Testis (tissue), 2 donors: ENCODE measurements at regions not wholly inside any gene's neighbourhood (a gene's known extent, or its start where the extent isn't known, plus 50 kb on each side); places are given as distances from the start of the nearest gene placed in this dataset.

Experiments used
- DNase-seq: peaks from one replicate; pipeline ENCODE4 v3.0.0-alpha.2; 2019
- H3K27ac ChIP-seq, 2 donors: fragments of 200-600 bp; sonication (generic); one replicate each; pipeline ENCODE4 v1.5.1; 2019
- H3K27me3 ChIP-seq: fragments of 200-600 bp; sonication (generic); one replicate; pipeline ENCODE4 v1.5.1; 2019
- H3K36me3 ChIP-seq: fragments of 200-600 bp; sonication (generic); one replicate; pipeline ENCODE4 v1.5.1; 2017; ENCODE audit warnings: low read depth; ENCODE audit errors: missing control alignments
- H3K4me1 ChIP-seq: fragments of 200-600 bp; sonication (generic); one replicate; pipeline ENCODE4 v1.5.1; 2019
- H3K4me3 ChIP-seq, 2 donors: fragments of 200-600 bp; sonication (generic); one replicate each; pipeline ENCODE4 v1.5.1; 2017 to 2019
- H3K9me3 ChIP-seq: fragments of 200-600 bp; sonication (generic); one replicate; pipeline ENCODE4 v1.5.1; 2017
- POLR2A ChIP-seq: fragments of 450-650 bp; IDR thresholded peaks from one replicate; pipeline ENCODE4 v1.6.1; 2017; ENCODE audit warnings: antibody characterized with exemption, mild to moderate bottlenecking, moderate library complexity
- WGBS, 2 donors: methylation state at CpG; one replicate each; pipeline ENCODE4 v1.1.5; 2018; 5-methylcytosine and 5-hydroxymethylcytosine counted together
- intact Hi-C: fragments of 100-400 bp; cut with DNase I; formaldehyde crosslinking; loops from one replicate; pipeline ENCODE4 v1.15.1; 2023; ENCODE audit warnings: low total_unique reads
- TF ChIP-seq, protein P1 (sequence below), 3 experiments: fragments of 450-650 bp in 2 of 3; fragments of 200-600 bp in 1 of 3; sonication (generic) in 1 of 3; IDR thresholded peaks; one replicate each; pipeline ENCODE4 v1.5.1; 2016 to 2019; ENCODE audit warnings: antibody characterized with exemption in 3 of 3, mild to moderate bottlenecking in 2 of 3, moderate library complexity in 1 of 3

DNA sequence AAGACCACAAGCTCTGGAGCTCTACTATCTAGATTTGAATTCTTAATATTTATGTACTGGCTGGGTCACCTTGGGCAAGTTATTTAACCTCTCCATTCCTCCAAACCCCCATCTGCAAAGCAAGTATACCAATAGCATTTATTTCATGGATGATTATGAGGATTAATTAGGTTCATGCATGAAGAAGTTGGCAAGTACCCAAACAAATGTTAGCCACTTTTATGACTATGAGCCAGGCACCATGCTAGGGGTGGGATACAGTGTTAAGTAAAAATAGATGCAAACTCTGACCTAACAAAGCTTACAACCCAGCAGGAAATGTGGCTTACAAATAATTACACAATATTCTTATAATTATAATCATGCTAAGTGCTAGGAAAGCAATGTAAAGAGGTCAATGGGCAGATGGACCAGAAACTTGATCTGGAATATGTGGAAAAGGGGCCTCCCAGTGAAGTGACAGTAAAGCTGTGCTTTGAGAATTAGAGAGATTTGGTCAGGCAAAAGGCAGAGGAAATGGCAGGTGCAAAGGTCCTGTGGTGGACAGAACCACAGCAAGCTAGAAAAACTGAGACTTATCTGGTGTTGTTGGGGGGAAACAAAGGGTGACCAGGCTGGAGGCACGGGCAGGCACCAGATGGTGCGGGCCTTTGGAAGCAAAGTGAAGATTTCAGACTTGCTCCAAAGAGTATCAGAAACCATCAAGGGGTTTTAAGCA lies 525.2 kb upstream of the TRPC7 start:
- no peak overlapping the region for H3K27ac ChIP-seq
- no peak overlapping the region for H3K4me3 ChIP-seq
- 89 to 100% methylated on average over 2 of the region's 2 CpGs for WGBS, 2 donors
- no peak for DNase-seq
- TF ChIP-seq, protein P1, sequence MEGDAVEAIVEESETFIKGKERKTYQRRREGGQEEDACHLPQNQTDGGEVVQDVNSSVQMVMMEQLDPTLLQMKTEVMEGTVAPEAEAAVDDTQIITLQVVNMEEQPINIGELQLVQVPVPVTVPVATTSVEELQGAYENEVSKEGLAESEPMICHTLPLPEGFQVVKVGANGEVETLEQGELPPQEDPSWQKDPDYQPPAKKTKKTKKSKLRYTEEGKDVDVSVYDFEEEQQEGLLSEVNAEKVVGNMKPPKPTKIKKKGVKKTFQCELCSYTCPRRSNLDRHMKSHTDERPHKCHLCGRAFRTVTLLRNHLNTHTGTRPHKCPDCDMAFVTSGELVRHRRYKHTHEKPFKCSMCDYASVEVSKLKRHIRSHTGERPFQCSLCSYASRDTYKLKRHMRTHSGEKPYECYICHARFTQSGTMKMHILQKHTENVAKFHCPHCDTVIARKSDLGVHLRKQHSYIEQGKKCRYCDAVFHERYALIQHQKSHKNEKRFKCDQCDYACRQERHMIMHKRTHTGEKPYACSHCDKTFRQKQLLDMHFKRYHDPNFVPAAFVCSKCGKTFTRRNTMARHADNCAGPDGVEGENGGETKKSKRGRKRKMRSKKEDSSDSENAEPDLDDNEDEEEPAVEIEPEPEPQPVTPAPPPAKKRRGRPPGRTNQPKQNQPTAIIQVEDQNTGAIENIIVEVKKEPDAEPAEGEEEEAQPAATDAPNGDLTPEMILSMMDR (IDR thresholded peaks at IDR 0.05), result no peak
- no peak for TF ChIP-seq POLR2A
- no peaks in the 10 kb centered on the region for H3K9me3 ChIP-seq
- no peaks in the 10 kb centered on the region for H3K27me3 ChIP-seq
- intact Hi-C loops, result no loop called here
- H3K36me3 ChIP-seq, result no peaks in the 10 kb centered on the region
- no peaks in the 10 kb centered on the region for H3K4me1 ChIP-seq

DNA sequence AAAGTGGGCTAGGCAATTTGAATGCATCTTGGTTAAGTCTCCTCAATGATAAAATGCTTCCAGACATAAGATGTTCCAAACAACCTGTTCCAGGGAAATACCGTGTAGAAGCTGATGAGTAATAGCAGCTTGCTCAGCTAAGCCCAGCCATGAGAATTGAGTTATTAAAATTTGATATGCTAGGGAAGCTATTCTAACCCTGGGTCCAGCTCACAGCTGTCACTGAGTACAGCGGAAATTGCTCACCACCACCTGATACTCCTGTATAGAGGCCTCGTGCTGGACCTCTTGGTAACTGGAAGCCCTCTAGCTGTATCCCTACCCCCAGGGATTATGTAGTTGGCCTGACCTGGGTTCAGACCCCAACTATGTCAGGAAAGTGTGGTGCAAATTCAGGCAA lies 521.3 kb upstream of the TRPC7 start:
- no peaks in the 10 kb centered on the region for H3K9me3 ChIP-seq
- H3K27me3 ChIP-seq, result no peaks in the 10 kb centered on the region
- WGBS, 2 donors, result 66 to 74% methylated on average over 3 of the region's 3 CpGs
- H3K36me3 ChIP-seq, result no peaks in the 10 kb centered on the region
- DNase-seq, result no peak
- H3K4me3 ChIP-seq, result no peak overlapping the region
- no peaks in the 10 kb centered on the region for H3K4me1 ChIP-seq
- TF ChIP-seq POLR2A, result no peak
- TF ChIP-seq, protein P1 (IDR thresholded peaks at IDR 0.05), result no peak
- intact Hi-C loops, result no loop called here
- no peak overlapping the region for H3K27ac ChIP-seq

DNA sequence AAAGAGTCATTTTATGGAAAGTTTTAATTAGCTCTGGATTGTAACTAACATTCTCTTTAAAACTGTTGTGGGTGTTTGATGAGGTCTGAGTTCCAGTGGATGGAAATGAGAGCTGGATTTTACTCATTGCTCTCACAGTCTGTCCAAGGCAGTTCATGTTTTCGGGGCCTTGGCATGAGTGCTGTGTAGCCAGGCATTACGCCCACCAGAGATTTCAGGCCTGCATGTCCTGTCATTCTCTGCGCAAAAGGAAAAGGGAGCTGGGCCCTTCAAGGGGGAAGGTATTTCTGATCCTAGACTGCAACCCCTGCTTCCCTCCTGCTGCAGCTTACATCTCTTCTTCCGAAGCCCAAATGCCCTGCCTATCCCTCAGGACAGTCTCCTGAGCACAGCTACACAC lies 499.6 kb upstream of the TRPC7 start:
- Histone ChIP-seq H3K9me3 (no peaks in the 10 kb centered on the region), H3K36me3 (no peaks in the 10 kb centered on the region), H3K27me3 (no peaks in the 10 kb centered on the region), H3K4me1 (no peaks in the 10 kb centered on the region), H3K27ac (no peak overlapping the region), H3K4me3 (no peak overlapping the region)
- intact Hi-C loops, result no loop called here
- no peak for DNase-seq
- WGBS, 2 donors, result 70 to 75% methylated on average over 4 of the region's 4 CpGs
- no peak for TF ChIP-seq POLR2A
- TF ChIP-seq, protein P1 (IDR thresholded peaks at IDR 0.05), result no peak

DNA sequence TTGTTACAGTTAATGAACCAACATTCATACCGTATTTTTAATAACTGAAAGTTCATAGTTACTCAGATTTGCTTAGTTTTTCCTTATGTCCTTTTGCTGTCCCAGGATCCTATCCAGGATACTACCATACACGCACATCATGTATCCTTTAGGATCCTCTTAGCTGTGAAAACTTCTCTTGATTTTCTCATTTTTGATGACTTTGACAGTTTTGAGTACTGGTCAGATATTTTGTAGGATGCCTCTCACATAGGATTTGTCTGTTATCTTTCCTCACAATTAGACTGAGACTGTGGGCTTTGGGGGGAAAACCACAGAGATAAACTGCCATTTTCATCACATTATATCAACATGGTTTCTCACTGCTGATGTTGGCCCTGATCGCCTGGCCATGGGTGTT lies 491.3 kb upstream of the TRPC7 start:
- Histone ChIP-seq H3K4me1 (no peaks in the 10 kb centered on the region), H3K27ac (no peak overlapping the region), H3K36me3 (no peaks in the 10 kb centered on the region), H3K9me3 (no peaks in the 10 kb centered on the region), H3K27me3 (no peaks in the 10 kb centered on the region), H3K4me3 (no peak overlapping the region)
- intact Hi-C loops, result no loop called here
- 88 to 92% methylated on average over 3 of the region's 3 CpGs for WGBS, 2 donors
- TF ChIP-seq POLR2A, result no peak
- TF ChIP-seq, protein P1 (IDR thresholded peaks at IDR 0.05), result no peak
- no peak for DNase-seq

DNA sequence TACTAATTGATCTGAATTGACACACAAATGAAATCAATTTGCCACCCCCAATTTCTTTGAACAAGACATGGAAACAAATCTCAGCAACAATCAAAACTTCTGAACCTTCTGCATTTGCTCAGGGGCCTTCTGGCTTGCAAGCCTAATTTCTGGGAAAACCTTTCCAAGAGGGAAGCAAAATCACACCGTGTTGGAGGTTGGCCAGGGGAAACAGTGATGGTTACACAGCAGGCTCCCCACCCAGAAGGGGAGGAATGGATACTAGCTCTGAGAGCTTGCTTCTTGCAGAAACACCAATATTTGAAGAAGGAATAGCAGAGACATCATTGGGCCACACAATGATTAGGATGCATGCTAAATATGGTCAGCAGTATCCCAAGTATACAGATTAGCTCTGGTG lies 488.6 kb upstream of the TRPC7 start:
- TF ChIP-seq POLR2A, result no peak
- TF ChIP-seq, protein P1 (IDR thresholded peaks at IDR 0.05), result no peak
- 24 to 40% methylated on average over 1 of the region's 1 CpG for WGBS, 2 donors

More for the DNA sequence above, 488.6 kb upstream of the TRPC7 start:
- intact Hi-C loops, result no loop called here
- DNase-seq, result no peak
- H3K27me3 ChIP-seq, result no peaks in the 10 kb centered on the region
- no peak overlapping the region for H3K27ac ChIP-seq
- no peaks in the 10 kb centered on the region for H3K9me3 ChIP-seq
- no peak overlapping the region for H3K4me3 ChIP-seq
- no peaks in the 10 kb centered on the region for H3K36me3 ChIP-seq
- H3K4me1 ChIP-seq, result no peaks in the 10 kb centered on the region
